HG03457 (cell line): ENCODE measurements at regions not wholly inside any gene's neighbourhood (a gene's known extent, or its start where the extent isn't known, plus 50 kb on each side); places are given as distances from the start of the nearest gene placed in this dataset.

Experiments
- ATAC-seq: cut with Tn5 transposase; IDR thresholded peaks from one replicate; pipeline ENCODE4 v1.9.1; 2021; ENCODE audit warnings: moderate number of reproducible peaks; ENCODE audit not compliant: unreplicated experiment

GRCh38 chr2:64361151-64361938 lies 92.6 kb upstream of the LGALSL start:
- ATAC-seq: no peak

- no peak for ATAC-seq
Observed at GRCh38 chr2:64362562-64363026, 91.4 kb upstream of the LGALSL start.

GRCh38 chr2:64363140-64363539 lies 90.8 kb upstream of the LGALSL start:
- no peak for ATAC-seq

- ATAC-seq: no peak
Observed at GRCh38 chr2:64363848-64364247, 90.1 kb upstream of the LGALSL start.

GRCh38 chr2:64367444-64368232 lies 86.3 kb upstream of the LGALSL start:
- ATAC-seq: no peak

- no peak for ATAC-seq
Observed at GRCh38 chr2:64369706-64370105, 84.3 kb upstream of the LGALSL start.

GRCh38 chr2:64371727-64372126 lies 82.2 kb upstream of the LGALSL start:
- no peak for ATAC-seq

- no peak for ATAC-seq
Observed at GRCh38 chr2:64374686-64375085, 79.3 kb upstream of the LGALSL start.

GRCh38 chr2:64376926-64377325 lies 77.0 kb upstream of the LGALSL start:
- no peak for ATAC-seq

GRCh38 chr2:64379186-64379585 lies 74.8 kb upstream of the LGALSL start:
- no peak for ATAC-seq

- ATAC-seq: no peak
Observed at GRCh38 chr2:64380853-64381527, 73.0 kb upstream of the LGALSL start.

- ATAC-seq: no peak
Observed at GRCh38 chr2:64383016-64383591, 70.9 kb upstream of the LGALSL start.

- no peak for ATAC-seq
Observed at GRCh38 chr2:64383881-64384280, 70.1 kb upstream of the LGALSL start.

GRCh38 chr2:64386676-64387075 lies 67.3 kb upstream of the LGALSL start:
- no peak for ATAC-seq

- no peak for ATAC-seq
Observed at GRCh38 chr2:64390586-64390985, 63.4 kb upstream of the LGALSL start.

- ATAC-seq: no peak
Observed at GRCh38 chr2:64391424-64391823, 62.5 kb upstream of the LGALSL start.

GRCh38 chr2:64391940-64392339 lies 62.0 kb upstream of the LGALSL start:
- no peak for ATAC-seq

- no peak for ATAC-seq
Observed at GRCh38 chr2:64392529-64392928, 61.4 kb upstream of the LGALSL start.

- no peak for ATAC-seq
Observed at GRCh38 chr2:64393383-64394010, 60.5 kb upstream of the LGALSL start.

GRCh38 chr2:64394153-64394552 lies 59.8 kb upstream of the LGALSL start:
- no peak for ATAC-seq

GRCh38 chr2:64396001-64396400 lies 58.0 kb upstream of the LGALSL start:
- no peak for ATAC-seq
